ENCODE measurements at regions not wholly inside any gene's neighbourhood (a gene's known extent, or its start where the extent isn't known, plus 50 kb on each side); places are given as distances from the start of the nearest gene placed in this dataset.

GRCh38 chr21:28811860-28812259, 180.8 kb downstream of the LTN1 start:
- in situ Hi-C loops (cut with HindIII; ENCODE audit: low pct_unique_long_range_greater_than_20kb, low sequenced_read_pairs) = no loop called here
- BruUV-seq (replicated peaks) = no TSS peak
- CTCF ChIA-PET = no interaction called here

GRCh38 chr21:28810826-28811524, 181.7 kb downstream of the LTN1 start:
- Histone ChIP-seq H3K4me3 (ENCODE audit: low read depth in 2 of 2, low read length in 2 of 2) (no peak overlapping the region), H3K36me3 (ENCODE audit: control insufficient read depth, insufficient read depth, low read length) (no peaks in the 10 kb centered on the region), H3K27me3 (ENCODE audit: control insufficient read depth, insufficient read depth, low read length) (no peaks in the 10 kb centered on the region), H3K27ac (ENCODE audit: low read length) (no peak overlapping the region; the same call in 1 of the 2 replicates), H3K9me3 (ENCODE audit: control insufficient read depth, insufficient read depth, low read depth, low read length) (no peaks in the 10 kb centered on the region), H3K4me1 (ENCODE audit: control insufficient read depth, insufficient read depth, low read length) (no peaks in the 10 kb centered on the region)
- POLR2A ChIA-PET = no interaction called here
- in situ Hi-C loops (cut with HindIII; ENCODE audit: low pct_unique_long_range_greater_than_20kb, low sequenced_read_pairs) (no loop called here), intact Hi-C loops (cut with micrococcal nuclease; ENCODE audit: unreplicated experiment) (no loop called here)
- CTCF ChIA-PET = no interaction called here
- ATAC-seq (no peak), DNase-seq (ENCODE audit: low read depth, low spot score) (no peak)
- no peak for TF ChIP-seq REST (IDR thresholded peaks at IDR 0.05; ENCODE audit: insufficient read depth in 1 of 2, low read depth in 2 of 2, low read length in 1 of 2)
- no peak for TF ChIP-seq TCF7L2 (IDR thresholded peaks at IDR 0.05; ENCODE audit: low read depth, low read length)
- no peak for TF ChIP-seq CTCF (IDR thresholded peaks at IDR 0.05)
- TF ChIP-seq POLR2AphosphoS5 (IDR thresholded peaks at IDR 0.05; ENCODE audit: low read depth, low read length) = no peak
- TF ChIP-seq SIN3A (IDR thresholded peaks at IDR 0.05; ENCODE audit: borderline replicate concordance, insufficient read depth, low read depth, low read length) = no peak
- BruUV-seq (replicated peaks) = no TSS peak

More at GRCh38 chr21:28811860-28812259, 180.8 kb downstream of the LTN1 start:
- H3K27ac ChIP-seq (ENCODE audit: low read length) = no peak overlapping the region
- intact Hi-C loops (cut with micrococcal nuclease; ENCODE audit: unreplicated experiment) = no loop called here
- DNase-seq (ENCODE audit: low read depth, low spot score) = no peak
- TF ChIP-seq SIN3A (IDR thresholded peaks at IDR 0.05; ENCODE audit: borderline replicate concordance, insufficient read depth, low read depth, low read length) (no peak), POLR2AphosphoS5 (IDR thresholded peaks at IDR 0.05; ENCODE audit: low read depth, low read length) (no peak), CTCF (IDR thresholded peaks at IDR 0.05) (no peak), TCF7L2 (IDR thresholded peaks at IDR 0.05; ENCODE audit: low read depth, low read length) (no peak), REST (IDR thresholded peaks at IDR 0.05; ENCODE audit: insufficient read depth in 1 of 2, low read depth in 2 of 2, low read length in 1 of 2) (no peak)
- no peaks in the 10 kb centered on the region for H3K9me3 ChIP-seq (ENCODE audit: control insufficient read depth, insufficient read depth, low read depth, low read length)
- H3K4me1 ChIP-seq (ENCODE audit: control insufficient read depth, insufficient read depth, low read length) = no peaks in the 10 kb centered on the region
- H3K4me3 ChIP-seq (ENCODE audit: low read depth in 2 of 2, low read length in 2 of 2) = no peak overlapping the region
- no peaks in the 10 kb centered on the region for H3K36me3 ChIP-seq (ENCODE audit: control insufficient read depth, insufficient read depth, low read length)
- POLR2A ChIA-PET = no interaction called here
- no peaks in the 10 kb centered on the region for H3K27me3 ChIP-seq (ENCODE audit: control insufficient read depth, insufficient read depth, low read length)
- ATAC-seq = no peak
